ENCODE measurements at regions not wholly inside any gene's neighbourhood (a gene's known extent, or its start where the extent isn't known, plus 50 kb on each side); places are given as distances from the start of the nearest gene placed in this dataset.

- H3K27ac ChIP-seq (ENCODE audit: control insufficient read depth, insufficient read depth), result no peak overlapping the region
- H3K36me3 ChIP-seq (ENCODE audit: control insufficient read depth in 2 of 2, insufficient read depth in 2 of 2, low read length in 1 of 2), result no peaks in the 10 kb centered on the region
- ChIA-PET SMC1A (ENCODE audit: uncharacterized antibody, unreplicated experiment) (no interaction called here), CTCF (no interaction called here), POLR2A (interaction anchor here (0.6 kb wide), 1 partner anchor 154 kb away, joined by 3 read pairs; no protein-coding TSS in a partner anchor), RAD21 (ENCODE audit: unreplicated experiment) (no interaction called here)
- H3K4me3 ChIP-seq, result no peak overlapping the region
- H3K79me2 ChIP-seq (ENCODE audit: control insufficient read depth, insufficient read depth, low read length), result no peaks in the 10 kb centered on the region
- H3K9me3 ChIP-seq (replicated peaks; ENCODE audit: control insufficient read depth, insufficient read depth, low read length), result no peaks in the 10 kb centered on the region; the same call in 2 of the 3 replicates
- no peak overlapping the region for H3K4me2 ChIP-seq (ENCODE audit: control insufficient read depth, insufficient read depth)
- no TSS peak for BruUV-seq (replicated peaks)
- DNase-seq (ENCODE audit: low read depth, low spot score) (no peak), ATAC-seq (no peak), FAIRE-seq (no peak)
- H3K27me3 ChIP-seq (replicated peaks in 1 of 2; ENCODE audit: control insufficient read depth in 2 of 2, insufficient read depth in 2 of 2, low read length in 1 of 2), result peaks cover 0 to 2% of the 10 kb centered on the region in 2 experiments; a peak in 1 of 4 replicates
- H3K9ac ChIP-seq (ENCODE audit: control insufficient read depth, insufficient read depth, low read length), result no peak overlapping the region
- 48% methylated on average over 11 of the region's 11 CpGs for WGBS (ENCODE audit: insufficient coverage, insufficient replicate concordance, low lambda C conversion rate, missing lambda C conversion rate)
- intact Hi-C loops (cut with micrococcal nuclease; ENCODE audit: unreplicated experiment) (no loop called here), in situ Hi-C loops (cut with MboI) (no loop called here)
- no peaks in the 10 kb centered on the region for H4K20me1 ChIP-seq (ENCODE audit: control insufficient read depth, insufficient read depth)
- no peaks in the 10 kb centered on the region for H3K4me1 ChIP-seq (ENCODE audit: control insufficient read depth, insufficient read depth, low read length)
- H2AFZ ChIP-seq (ENCODE audit: control insufficient read depth, low read depth, low read length), result no peak overlapping the region
- no peak for TF ChIP-seq HSF1 (IDR thresholded peaks at IDR 0.05; ENCODE audit: low read depth, low read length)
- TF ChIP-seq CEBPB (IDR thresholded peaks at IDR 0.05; ENCODE audit: borderline replicate concordance in 1 of 2, low read depth in 2 of 2, low read length in 2 of 2), result no peak
- TF ChIP-seq SRF (IDR thresholded peaks at IDR 0.05; ENCODE audit: low read depth in 2 of 2, low read length in 2 of 2), result no peak
- TF ChIP-seq SMAD5 (IDR thresholded peaks at IDR 0.05; ENCODE audit: low read depth), result no peak
- TF ChIP-seq IRF5 (IDR thresholded peaks at IDR 0.05; ENCODE audit: borderline replicate concordance), result no peak
- no peak for TF ChIP-seq CBFB (IDR thresholded peaks at IDR 0.05; ENCODE audit: low read depth)
- no peak for TF ChIP-seq SP1 (IDR thresholded peaks at IDR 0.05; ENCODE audit: low read depth, low read length)
- no peak for TF ChIP-seq RB1 (IDR thresholded peaks at IDR 0.05; ENCODE audit: borderline replicate concordance)
- TF ChIP-seq ZNF207 (IDR thresholded peaks at IDR 0.05; ENCODE audit: borderline replicate concordance), result no peak
- no peak for TF ChIP-seq ZNF384 (IDR thresholded peaks at IDR 0.05; ENCODE audit: borderline replicate concordance, low read depth, low read length)
- no peak for TF ChIP-seq ZBTB33 (IDR thresholded peaks at IDR 0.05)
- no peak for TF ChIP-seq IKZF1 (conservative IDR thresholded peaks at IDR 0.05)
- TF ChIP-seq MAX (IDR thresholded peaks at IDR 0.05; ENCODE audit: low read depth, low read length), result no peak
- no peak for TF ChIP-seq ZBTB11 (CRISPR knock-in tag; IDR thresholded peaks at IDR 0.05)
- no peak for TF ChIP-seq SREBF2 (IDR thresholded peaks at IDR 0.05; ENCODE audit: low read length)
- no peak for TF ChIP-seq MTA3 (IDR thresholded peaks at IDR 0.05; ENCODE audit: borderline replicate concordance, low read length)
- no peak for TF ChIP-seq CBX5 (IDR thresholded peaks at IDR 0.05; ENCODE audit: low read depth)
Observed at GRCh38 chr12:124705545-124706138, 138.2 kb upstream of the NCOR2 start.
